ENCODE measurements at regions not wholly inside any gene's neighbourhood (a gene's known extent, or its start where the extent isn't known, plus 50 kb on each side); places are given as distances from the start of the nearest gene placed in this dataset.
A peak's percentile ranks its signal among the peaks of the same experiment; 100 is the strongest.

- no peak overlapping the region for H3K4me3 ChIP-seq
- intact Hi-C loops (cut with DNase I), result no loop called here
- no peak for DNase-seq
- H3K4me1 ChIP-seq, result no peaks in the 10 kb centered on the region
- H3K9me3 ChIP-seq, result no peaks in the 10 kb centered on the region
- TF ChIP-seq POLR2A (IDR thresholded peaks at IDR 0.05) (no peak), CTCF (IDR thresholded peaks at IDR 0.05) (no peak)
- ATAC-seq, result no peak
- no peaks in the 10 kb centered on the region for H3K27me3 ChIP-seq
- H3K27ac ChIP-seq, result no peak overlapping the region
- no peaks in the 10 kb centered on the region for H3K36me3 ChIP-seq
Observed at GRCh38 chr13:101003566-101003965, 329.0 kb upstream of the TMTC4 start.

- H3K4me3 ChIP-seq, result no peak overlapping the region
- H3K4me1 ChIP-seq, result no peaks in the 10 kb centered on the region
- no peak overlapping the region for H3K27ac ChIP-seq
- TF ChIP-seq CTCF (IDR thresholded peaks at IDR 0.05), result no peak
- no peak for TF ChIP-seq POLR2A (IDR thresholded peaks at IDR 0.05)
- no peak for DNase-seq
- H3K9me3 ChIP-seq, result no peaks in the 10 kb centered on the region
- no peaks in the 10 kb centered on the region for H3K36me3 ChIP-seq
- intact Hi-C loops (cut with DNase I), result no loop called here
- 23% methylated on average over 2 of the region's 2 CpGs for WGBS (ENCODE audit: insufficient coverage, low coverage, low lambda C conversion rate, missing lambda C conversion rate)
- no peaks in the 10 kb centered on the region for H3K27me3 ChIP-seq
- peak in 3 of 4 donors; percentile 27 to 53 (median 32) for ATAC-seq
Observed at GRCh38 chr13:100989392-100989791, 314.8 kb upstream of the TMTC4 start.

GRCh38 chr13:100988921-100989320, 314.3 kb upstream of the TMTC4 start:
- Histone ChIP-seq H3K36me3 (no peaks in the 10 kb centered on the region), H3K4me3 (no peak overlapping the region), H3K9me3 (no peaks in the 10 kb centered on the region), H3K27me3 (no peaks in the 10 kb centered on the region), H3K4me1 (no peaks in the 10 kb centered on the region), H3K27ac (no peak overlapping the region)
- no peak for TF ChIP-seq POLR2A (IDR thresholded peaks at IDR 0.05)
- TF ChIP-seq CTCF (IDR thresholded peaks at IDR 0.05), result no peak
- intact Hi-C loops (cut with DNase I), result no loop called here
- ATAC-seq, result no peak
- WGBS (ENCODE audit: insufficient coverage, low coverage, low lambda C conversion rate, missing lambda C conversion rate), result 50% methylated on average over 2 of the region's 2 CpGs
- DNase-seq, result no peak

GRCh38 chr13:100987948-100988347, 313.4 kb upstream of the TMTC4 start:
- Histone ChIP-seq H3K9me3 (no peaks in the 10 kb centered on the region), H3K36me3 (no peaks in the 10 kb centered on the region), H3K27ac (no peak overlapping the region), H3K4me3 (no peak overlapping the region), H3K4me1 (no peaks in the 10 kb centered on the region), H3K27me3 (no peaks in the 10 kb centered on the region)
- DNase-seq, result no peak
- TF ChIP-seq POLR2A (IDR thresholded peaks at IDR 0.05) (no peak), CTCF (IDR thresholded peaks at IDR 0.05) (peak in 1 of 4 donors; percentile 42)
- ATAC-seq, result peak; percentile 28 to 65 (median 44)
- WGBS (ENCODE audit: insufficient coverage, low coverage, low lambda C conversion rate, missing lambda C conversion rate), result 31% methylated on average over 4 of the region's 5 CpGs
- intact Hi-C loops (cut with DNase I), result no loop called here

- 57% methylated on average over 1 of the region's 1 CpG for WGBS (ENCODE audit: insufficient coverage, low coverage, low lambda C conversion rate, missing lambda C conversion rate)
- Histone ChIP-seq H3K4me1 (no peaks in the 10 kb centered on the region), H3K4me3 (no peak overlapping the region), H3K27ac (no peak overlapping the region), H3K27me3 (no peaks in the 10 kb centered on the region), H3K9me3 (no peaks in the 10 kb centered on the region), H3K36me3 (no peaks in the 10 kb centered on the region)
- ATAC-seq (peak in 3 of 4 donors; percentile 46 to 58 (median 50)), DNase-seq (no peak)
- TF ChIP-seq POLR2A (IDR thresholded peaks at IDR 0.05), result no peak
- no peak for TF ChIP-seq CTCF (IDR thresholded peaks at IDR 0.05)
- intact Hi-C loops (cut with DNase I), result no loop called here
Observed at GRCh38 chr13:100986571-100986970, 312.0 kb upstream of the TMTC4 start.
